ENCODE measurements at regions not wholly inside any gene's neighbourhood (a gene's known extent, or its start where the extent isn't known, plus 50 kb on each side); places are given as distances from the start of the nearest gene placed in this dataset.

DNA sequence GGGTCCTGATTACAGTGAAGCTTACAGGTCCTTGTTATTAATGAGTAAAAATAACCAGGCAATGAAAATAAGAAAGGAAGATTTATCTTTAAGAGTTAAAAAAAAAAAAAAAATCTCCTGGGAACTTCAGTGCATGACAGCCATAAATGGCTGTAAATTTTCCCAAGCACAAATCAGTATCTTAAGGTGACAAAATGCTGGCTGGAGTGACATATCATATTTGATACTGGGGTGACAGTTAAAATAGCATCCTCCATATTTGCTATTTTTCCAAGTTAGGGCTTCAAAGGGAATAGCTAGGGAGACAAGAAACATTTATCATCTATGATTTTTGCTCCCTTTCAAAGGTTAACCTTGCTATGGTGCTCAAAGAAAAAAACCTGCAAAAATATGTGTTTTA is 226.6 kb downstream of the PRDM2 start:
- DNase-seq: no peak

DNA sequence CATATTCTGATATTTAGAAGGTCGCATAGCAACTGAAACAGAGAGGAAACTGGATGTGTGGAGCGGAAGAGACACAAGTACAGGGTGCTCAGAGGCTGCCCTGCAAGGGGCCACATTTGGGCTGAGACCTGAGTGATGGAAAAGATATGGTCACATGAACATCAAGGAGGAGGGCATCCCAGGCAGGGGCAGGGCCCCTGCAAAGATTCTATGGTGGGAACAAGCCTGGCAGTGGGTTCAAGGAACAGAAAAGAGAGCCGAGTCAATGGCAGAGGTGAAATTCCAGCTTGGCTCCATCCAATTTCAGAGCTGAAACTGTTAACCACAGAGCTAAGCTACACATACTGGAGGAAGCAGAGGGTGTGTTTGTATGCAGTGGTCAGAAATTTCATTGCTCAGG is 227.7 kb downstream of the PRDM2 start:
- no peak for DNase-seq

DNA sequence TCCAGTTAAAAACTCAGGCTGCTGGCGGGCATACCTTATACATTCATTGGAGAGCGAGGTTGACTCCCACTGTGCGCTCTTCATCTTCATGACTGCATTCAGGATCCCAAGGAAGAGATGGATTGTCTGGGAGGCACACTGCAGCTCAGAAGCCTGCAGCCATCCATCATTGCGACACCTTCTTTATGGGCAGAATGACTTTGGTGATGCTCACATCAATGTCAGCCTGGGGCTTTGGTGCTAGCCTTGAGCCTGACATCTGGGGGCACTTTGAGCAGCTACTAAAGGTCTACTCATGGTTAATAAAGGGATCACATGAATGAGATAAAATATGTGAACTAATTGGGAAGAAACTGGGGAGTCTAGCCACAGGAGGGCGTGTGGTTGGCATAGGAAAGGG is 229.3 kb downstream of the PRDM2 start:
- DNase-seq: no peak

DNA sequence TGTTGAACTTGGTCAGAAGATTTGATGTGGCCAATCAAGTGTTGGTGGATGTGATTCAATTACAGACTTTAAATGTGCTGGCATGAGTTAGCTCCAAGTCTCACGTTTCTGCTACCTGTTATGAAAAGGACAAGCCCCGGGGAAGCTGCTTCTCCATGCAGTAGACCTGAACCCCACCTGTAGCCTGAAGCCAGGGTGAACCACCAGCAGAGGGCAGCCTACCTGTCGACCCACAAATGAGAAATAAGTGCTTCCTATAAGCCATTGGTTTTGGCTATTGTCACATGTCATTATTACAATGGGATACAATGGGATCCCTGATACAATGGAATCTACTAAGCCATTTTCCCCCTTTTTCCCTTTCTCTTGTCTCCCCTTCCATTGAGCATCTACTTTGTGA is 230.2 kb downstream of the PRDM2 start:
- no peak for DNase-seq

DNA sequence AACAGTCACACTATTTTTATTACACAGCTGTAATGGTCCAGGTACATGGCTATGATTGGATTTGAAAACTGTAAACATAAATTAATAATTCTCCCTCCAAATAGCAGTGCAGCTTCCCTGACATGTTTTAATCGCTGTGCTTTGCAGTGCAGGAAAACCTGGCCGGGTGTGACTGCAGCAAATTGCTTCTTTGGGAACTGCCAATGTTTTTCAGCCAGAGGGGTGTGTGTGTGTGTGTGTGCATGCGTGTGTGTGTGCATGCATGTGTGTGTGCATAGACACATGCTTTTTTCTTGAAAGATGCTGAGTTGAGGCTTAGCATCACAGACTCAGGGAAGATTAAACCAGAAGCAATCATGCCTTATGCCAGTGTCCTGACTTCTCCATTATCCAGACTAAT is 231.2 kb downstream of the PRDM2 start:
- DNase-seq: no peak

DNA sequence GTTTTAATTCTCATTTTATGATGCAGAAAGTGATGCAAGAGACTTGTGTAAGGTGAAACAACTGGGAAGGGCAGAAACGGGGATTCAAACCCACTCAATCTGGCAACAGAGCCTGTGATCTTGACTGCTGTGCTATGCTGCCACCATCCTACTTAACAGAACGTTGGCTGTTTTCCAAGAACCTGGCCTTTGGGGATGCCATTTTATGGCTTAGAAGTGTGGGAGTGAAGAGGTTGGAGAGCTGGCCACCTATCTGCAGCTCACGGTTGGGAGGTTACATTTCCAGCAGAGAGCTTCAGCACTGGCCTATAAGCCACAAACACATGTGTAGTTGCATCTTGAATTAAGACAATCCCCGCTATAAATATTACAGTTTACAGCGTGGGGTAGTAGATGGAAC is 235.3 kb downstream of the PRDM2 start:
- no peak for DNase-seq

DNA sequence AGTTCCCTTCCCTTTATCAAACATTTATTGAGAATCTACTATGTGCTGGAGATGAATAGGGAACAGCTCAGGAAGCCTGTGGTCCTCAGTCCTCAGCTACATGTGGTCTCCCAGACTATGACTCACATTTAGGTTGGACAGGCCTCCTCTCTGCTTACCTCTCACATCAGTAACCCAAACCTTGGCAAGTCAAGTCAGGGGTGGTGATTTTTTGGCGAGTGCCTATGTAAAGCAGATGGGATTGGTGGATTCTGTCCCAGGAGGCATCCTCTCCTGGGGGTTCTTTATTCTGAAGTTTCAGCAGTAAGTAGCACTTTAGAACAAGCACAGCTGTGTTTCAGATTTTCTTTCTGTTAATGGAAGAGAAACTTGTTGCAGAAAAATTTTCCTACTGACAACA is 241.3 kb downstream of the PRDM2 start:
- DNase-seq: no peak

DNA sequence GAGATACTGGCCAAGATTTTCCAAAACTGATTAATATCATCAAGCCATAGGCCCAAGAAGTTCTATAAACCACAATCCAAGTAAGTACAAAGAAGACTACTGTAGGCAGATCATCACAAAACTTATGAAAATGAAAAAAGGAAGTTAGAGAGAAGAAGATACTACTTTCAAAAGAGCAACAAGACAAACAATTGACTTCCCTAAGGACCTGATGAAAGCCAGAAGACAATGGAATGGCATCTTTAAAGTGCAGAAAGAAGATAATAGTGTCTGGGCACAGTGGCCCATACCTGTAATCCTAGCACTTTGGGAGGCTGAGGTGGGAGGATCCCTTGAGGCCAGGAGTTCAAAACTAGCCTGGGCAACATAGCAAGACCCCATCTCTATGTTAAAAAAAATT is 243.1 kb downstream of the PRDM2 start:
- no peak for DNase-seq

DNA sequence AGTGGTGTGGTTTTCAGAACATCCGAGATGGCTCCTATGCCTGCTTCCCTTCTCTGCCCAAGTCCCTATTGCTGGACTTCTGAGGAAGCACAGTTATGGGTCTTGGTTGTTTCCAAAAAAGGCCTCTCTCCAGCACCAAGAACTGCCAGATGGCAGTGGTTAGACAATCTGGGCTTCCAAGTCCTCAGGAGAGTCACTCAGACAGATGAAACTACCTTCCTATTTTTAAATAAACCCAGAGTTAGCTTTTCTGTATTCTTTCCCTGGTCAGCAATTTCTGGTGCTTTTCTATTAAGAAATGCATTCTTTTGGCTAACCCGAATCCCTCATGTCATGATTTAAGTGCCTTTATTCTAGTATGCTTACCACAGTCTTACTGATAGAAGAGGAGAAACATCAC is 245.9 kb downstream of the PRDM2 start:
- DNase-seq: no peak

DNA sequence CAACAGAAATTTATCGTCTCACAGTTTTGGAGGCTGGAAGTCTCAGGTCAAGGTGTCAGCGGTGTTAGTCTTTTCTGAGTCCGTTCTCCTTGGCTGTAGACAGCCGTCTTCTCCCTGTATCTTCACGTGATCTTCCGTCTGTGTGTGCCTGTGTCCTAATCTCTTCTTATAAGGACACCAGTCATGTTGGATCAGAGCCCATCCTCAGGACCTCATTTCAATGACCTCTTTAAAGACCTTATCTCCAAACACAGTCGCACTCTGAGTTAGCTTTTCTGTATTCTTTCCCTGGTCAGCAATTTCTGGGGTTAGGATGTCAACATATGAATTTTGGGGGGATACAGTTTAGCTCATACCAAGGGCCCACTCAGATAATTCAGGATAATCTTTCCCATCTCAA is 247.7 kb downstream of the PRDM2 start:
- DNase-seq: no peak

DNA sequence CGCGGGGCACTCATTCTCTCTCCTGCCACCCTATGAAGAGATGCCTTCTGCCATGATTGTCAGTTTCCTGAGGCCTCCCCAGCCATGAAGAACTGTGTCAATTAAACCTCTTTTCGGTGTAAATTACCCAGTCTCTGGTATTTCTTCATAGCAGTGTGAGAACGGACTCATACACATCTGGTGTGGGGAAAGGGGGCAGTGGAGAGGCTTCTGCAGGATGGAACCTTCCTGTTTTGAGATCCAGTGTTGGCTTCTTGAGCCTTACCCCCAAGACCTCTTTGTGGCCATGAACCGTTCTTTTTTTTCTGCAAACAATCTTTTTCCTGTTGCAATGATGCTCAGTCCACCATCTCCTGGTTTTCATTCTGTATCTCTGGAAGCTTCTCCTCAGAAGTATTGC is 248.4 kb downstream of the PRDM2 start:
- DNase-seq: no peak

DNA sequence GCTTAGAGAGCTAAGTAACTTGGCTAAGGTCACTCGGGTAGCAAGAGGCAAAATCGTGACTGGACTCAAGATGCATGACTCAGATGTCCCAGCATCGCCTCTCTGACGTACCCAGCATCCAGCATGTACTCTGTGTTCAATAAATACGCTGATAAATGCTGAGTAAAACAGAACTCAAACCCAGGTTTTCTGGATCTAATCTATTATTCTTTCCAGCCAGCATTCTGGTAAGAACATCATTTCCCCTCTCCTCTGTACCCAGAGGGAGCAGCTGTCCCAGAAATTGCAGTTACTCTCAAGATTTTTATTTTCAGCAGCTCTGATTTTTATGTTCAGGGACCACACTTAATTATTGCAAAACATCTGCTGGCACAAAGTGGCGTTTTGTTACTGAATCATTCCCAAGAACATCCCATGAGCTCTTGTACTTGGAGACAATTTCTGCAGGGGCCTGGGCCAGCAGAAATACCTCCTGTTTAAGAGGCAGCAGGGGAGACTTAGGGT is 249.0 kb downstream of the PRDM2 start:
- no peak for DNase-seq

DNA sequence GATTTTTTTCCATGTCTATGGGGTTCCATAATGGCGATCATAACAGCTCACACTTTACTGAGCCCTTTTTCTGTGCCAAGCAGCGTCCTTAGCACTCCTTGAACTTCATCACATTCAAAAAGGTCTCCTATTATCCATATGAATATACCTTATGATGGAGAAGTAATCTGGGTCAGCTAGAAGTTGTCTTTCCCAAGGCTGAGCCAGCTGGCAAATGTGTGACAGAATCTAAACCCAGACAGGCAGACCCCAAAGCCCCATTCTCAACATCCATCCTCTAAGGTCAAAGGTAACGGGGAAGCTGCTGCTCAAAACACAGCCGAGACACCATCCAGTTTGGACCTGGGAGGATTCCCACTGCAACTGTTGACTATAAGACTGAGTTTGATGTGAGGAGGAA is 249.6 kb downstream of the PRDM2 start:
- no peak for DNase-seq

DNA sequence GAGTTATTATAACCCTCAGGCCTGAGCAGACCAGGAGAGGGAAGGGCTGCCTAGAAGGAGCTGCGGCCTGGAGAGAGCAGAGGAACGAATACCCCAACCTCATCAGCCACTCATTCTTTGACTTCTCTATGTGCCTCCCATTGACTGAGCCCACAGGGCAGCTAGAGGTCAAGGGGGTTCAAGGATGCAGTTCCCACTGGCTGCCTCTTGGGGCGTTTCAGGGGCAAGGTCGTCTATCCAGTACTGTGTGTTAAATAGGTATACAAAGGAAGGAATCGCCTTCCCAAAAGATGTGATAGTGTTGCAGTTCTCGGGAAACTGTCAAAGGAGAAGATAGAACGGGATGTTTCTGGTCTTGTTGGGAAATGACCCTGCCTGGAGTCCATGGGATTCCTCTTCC is 250.6 kb downstream of the PRDM2 start:
- no peak for DNase-seq

DNA sequence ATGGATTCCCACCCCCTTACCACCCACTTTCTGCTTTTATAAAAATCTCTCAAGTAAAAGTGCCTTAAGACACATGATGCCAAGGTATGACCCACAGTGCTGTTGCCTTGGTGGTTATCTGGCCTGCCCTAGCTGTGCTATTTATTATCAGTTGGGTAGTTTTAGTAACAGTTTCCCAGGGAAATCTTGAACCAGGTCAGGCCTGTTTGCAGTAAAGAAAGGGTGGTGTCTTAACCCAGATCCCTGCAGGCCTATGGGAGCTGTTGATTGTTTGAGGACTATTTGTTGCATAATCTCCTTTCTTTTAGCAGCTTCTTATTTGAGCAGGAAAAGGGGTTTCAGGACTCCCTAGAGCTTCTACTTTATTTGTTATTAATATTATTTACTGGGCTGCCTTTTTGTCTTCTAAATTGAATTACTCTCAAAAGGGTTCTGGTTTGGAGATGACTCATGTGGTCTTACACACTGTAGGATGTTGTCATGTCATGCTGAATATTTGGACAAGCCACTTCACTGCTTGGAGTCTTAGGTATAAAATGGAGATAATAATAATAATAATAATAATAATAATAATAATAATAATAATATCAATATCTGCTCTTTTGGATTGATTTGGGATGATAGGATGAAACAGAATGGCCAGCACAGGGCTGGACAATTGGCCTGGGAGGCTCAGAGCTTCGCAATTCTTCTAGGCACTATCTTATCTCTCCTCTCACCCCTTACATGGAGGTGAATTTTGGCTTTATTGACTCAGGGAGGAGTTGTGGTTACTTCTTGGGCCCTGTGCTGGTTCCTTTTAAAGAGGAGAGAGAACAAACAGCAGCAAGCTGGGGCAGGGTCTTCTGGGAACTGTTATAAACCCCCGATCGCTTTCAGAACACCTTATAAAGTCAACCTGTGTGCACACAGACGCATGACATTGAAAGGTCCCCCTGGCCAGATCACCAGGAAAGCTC is 252.1 kb downstream of the PRDM2 start:
- DNase-seq: no peak

DNA sequence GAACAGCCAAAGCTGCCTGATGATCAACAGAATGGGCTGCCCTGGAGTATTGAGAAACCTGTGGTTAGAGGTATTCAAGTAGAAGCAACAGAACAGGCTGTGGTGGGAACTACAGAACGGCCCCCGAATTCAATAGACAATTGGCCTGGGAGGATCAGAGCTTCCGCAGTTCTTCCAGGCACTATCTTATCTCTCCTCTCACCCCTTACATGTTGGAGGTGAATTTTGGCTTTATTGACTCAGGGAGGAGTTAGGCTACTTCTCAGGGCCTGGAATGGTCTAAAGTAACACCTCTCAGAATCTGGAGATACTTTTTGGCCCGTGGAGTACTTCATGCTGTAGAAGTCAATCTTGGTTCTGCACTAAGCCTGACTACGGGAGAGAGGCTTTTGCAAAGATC is 253.0 kb downstream of the PRDM2 start:
- DNase-seq: no peak

DNA sequence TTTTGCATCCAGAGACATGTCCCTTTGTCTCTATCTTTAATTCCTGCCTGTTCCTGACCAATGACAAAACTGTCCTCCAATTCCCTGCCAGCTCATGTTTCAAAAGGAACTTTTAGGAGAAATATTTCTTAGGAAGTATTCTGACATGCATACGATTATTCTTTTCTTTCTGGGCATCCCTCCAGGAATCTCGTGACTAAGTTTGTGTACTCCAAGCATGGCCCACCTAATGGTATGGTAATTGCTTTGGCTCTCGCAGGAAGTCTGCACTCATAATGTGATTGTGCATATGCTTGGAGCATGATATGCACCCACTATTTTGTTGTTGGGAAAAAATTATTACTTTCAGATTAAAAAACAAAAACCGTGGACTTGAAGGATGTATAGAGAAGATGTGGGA is 256.4 kb downstream of the PRDM2 start:
- DNase-seq: no peak

DNA sequence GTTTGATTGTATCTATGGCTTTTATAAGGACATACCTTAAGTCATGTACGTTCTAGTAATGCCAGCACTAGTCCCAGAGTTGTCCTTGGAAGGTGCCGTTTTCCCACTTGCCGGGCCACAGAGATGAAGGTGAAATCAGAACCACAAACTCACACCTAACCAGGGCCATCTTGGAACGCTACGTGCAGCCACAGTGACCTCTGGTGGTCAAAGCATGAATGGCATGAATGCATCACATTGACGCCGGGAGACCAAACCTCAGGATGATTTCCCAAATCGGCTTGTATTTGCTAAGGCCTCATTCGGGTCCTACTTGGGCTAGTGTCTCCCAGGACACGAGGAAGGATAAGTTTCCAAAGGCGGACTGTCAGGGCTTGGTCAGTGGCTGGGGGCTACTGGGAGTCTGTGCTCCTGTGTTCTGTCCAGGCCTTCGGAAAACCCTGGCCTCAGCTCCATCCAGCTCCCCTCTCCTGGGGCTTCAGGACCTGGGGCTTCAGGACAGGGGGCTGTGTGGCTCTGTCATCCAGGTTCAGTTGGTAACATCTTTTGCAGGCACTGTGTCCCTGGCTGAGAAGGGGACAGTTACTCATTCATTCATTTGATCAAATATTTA is 260.5 kb downstream of the PRDM2 start:
- DNase-seq: peak; percentile 24

DNA sequence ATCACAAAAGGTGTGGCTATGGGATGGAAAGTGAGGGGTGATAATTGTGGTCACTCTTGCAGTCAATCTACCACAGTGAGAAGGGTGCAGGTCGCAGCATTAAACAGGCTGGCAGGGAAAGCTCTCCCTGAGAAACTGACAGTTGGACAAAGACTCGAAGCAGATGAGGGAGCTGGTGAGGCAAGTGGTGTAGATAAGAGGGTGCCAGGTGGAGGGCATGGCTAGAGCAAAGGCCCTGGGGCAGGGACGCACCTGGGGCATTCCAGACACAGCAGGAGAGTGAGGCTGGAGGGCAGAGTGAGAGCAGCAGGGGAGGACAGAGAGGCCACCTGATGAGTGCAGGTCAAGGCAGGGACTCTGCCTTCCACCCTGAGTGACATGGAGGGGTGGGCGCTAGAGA is 264.8 kb downstream of the PRDM2 start:
- DNase-seq: no peak

DNA sequence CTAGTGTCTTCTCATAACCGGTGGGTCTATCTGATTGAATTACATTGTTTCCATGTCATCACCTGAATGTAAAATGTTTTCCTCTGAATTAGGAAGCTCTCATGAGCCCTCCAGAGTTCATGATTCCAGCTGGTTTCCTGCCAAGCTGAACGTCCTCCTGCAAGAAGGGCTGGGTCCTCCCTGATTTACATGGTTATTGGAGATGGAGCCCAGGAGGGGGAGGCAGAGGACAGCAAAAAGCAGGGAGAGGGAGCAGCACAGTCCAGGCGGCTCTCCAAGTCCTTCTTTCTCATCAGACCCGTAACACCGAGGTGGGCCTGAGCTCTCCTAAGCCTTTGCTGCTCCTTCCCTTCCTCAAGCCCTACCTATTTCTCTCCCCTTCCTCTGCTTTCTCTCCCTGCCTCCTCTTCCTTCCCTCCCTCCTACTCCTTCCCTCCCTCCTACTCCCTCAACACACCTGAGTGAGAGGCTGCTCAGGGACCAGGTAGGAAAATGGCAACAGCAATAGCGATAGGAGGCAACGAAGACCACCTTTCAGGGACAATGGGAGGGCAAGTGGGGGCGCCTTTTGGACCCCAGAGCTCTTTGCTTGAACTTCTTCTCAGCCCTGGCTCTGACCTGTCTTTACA is 265.9 kb downstream of the PRDM2 start:
- DNase-seq: no peak

DNA sequence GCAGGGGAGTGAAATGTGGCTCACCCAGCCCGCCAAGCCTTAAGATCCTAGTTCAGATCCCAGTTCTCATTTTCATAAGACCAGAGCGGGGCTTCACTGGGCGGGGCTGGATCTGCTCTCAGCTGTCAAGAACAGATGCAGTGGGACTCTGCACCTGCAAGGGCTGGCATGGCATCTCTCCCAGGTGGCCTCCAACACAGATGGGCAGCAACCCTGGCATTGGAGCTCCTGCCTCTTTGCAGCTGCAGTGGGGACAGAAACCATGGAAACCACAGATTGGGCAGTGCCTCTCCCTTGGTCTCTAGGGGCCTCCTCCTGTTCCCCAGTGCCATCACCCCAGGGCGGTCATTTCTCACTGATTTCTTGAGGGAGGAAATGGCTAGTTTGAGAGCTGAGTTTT is 267.7 kb downstream of the PRDM2 start:
- DNase-seq: no peak

DNA sequence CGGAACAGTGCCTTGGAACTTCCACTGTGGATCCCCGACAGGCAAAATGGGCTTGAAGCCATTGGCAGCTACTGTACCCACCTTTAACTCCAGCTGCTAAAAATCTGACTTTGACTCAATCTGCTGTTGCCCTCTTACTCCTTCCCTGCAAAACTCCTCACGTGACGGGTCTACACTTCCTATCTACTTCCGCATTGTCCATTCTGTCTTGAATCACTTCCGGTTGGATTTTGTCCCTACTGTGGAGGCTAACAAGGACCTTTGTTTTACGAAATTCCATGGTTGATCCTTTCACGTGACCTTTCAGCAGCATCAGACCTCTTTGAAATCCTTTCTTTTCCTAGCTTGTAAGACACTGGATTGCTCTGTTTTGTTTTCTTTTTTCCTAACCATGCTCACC is 268.4 kb downstream of the PRDM2 start:
- no peak for DNase-seq

DNA sequence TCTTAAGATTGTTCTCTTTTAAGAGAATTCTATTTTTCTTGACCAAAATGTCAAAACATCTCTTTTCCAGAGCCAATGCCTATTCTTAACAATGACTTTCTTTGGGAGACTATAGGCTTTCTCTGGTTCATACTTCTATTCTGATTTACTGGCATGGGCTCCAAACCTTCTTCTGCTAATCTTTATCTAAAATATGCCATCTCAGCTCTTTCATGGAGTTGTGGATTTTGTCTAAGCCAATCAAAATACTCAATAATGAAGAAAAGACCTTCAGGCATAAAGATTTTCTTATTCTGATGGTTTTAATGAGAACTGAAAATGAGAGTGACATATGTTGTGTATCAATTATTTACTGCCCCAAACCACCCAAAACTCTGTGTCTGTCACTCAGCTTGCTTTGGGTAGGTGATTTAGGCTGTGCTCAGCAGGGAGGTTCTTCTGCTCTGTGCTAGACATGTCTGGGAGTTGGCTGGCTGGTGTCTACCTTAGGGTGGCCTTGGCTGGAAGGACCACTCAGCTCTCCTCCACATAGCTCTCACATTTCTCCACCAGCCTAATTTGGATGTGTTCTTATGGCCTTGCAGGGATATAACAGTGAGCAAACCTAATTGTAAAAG is 270.8 kb downstream of the PRDM2 start:
- no peak for DNase-seq

DNA sequence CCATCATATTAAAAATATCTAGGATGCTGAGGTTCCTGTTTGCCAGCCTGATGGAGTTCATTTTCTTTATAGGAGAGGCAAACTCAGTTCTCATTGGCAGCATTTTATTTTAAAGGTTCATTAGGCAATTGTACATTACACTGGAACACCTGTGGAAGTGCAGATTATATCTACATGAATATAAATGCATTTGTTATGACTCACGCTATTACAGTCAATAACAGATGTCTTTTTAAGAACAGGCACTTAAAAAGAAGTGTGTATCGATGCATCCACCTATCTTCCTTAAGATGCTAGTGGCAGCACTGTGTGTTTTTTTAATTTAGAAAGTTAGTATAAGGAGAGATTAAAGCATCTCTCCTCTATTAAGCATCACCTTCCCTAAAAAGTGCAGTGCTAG is 276.5 kb downstream of the PRDM2 start:
- no peak for DNase-seq

Data from 8988T (cell line).